Left forelimb (tissue), 1 donor: ENCODE measurements at regions not wholly inside any gene's neighbourhood (a gene's known extent, or its start where the extent isn't known, plus 50 kb on each side); places are given as distances from the start of the nearest gene placed in this dataset.

Experiments used
- DNase-seq: peaks from one replicate; pipeline ENCODE4 v3.0.0-alpha.2; 2018; ENCODE audit warnings: low spot score

DNA sequence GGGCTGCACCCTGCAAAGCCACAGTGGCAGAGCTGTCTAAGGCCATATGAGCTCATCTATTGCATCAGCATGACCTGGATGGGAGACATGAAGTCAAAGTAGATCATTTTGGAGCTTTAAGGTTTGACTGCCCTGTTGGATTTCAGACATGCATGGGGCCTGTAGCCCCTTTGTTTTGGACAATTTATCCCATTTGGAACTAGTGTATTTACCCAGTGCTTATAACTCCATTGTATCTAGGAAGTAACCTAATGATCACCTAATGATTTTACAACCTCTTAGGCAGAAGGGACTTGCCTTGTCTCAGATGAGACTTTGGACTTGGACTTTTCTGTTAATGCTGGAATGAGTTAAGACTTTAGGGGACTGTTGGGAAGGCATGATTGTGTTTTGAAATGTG lies 575.4 kb downstream of the EPM2A start:
- no peak for DNase-seq

DNA sequence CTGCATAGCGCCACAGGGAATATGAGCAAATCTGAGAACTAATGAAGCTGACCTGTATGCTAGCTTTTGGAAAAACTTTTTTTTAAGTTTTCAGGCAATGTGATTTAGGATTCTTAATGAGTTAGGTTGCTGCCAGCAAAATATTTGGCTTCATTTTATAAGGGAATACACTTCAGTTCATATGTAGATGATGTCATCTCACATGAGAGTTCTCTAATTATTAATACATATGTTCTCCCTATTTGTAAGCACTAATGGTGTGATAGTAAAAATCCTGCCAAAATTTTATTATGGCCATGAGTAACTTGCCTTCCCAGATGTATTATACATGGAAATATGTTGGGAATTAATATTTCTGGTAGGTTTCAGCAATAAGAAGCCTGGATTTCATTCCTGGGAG lies 573.8 kb downstream of the EPM2A start:
- DNase-seq = no peak

DNA sequence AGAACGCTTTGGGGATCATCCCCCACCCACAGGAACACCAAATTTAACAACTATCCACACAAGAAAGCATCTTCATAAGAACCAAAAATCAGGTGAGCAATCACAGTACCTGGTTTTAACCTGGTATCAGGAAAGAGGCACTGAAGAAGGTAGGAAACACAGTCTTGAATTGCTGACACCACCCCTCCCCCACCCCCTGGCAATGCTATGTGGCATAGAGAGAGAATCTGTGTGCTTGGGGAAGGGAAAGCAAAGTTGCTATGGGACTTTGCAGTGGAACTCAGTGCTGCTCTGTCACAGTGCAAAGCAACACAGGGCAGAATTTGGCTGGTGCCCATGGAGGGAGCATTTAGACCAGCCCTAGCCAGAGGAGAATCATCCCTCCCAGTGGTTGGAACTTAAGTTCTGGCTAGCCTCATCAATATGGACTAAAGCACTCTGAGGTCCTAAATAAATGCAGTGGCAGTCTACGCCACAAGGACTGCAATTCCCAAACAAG lies 565.5 kb downstream of the EPM2A start:
- no peak for DNase-seq

DNA sequence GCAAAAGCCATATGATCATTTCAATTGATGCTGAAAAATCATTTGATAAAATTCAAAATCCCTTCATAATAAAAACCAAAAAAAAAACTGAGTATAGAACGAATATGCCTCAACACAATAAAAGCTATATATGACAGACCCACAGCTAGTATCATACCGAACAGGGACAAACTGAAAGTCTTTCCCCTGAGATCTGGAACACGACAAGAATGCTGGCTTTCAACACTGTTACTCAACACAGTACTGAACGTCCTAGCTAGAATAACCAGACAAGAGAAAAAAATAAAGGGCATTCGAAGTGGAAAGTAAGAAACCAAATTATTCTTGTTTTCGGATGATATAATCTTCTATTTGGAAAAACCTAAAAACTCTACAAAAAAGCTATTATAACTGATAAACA lies 559.9 kb downstream of the EPM2A start:
- no peak for DNase-seq

DNA sequence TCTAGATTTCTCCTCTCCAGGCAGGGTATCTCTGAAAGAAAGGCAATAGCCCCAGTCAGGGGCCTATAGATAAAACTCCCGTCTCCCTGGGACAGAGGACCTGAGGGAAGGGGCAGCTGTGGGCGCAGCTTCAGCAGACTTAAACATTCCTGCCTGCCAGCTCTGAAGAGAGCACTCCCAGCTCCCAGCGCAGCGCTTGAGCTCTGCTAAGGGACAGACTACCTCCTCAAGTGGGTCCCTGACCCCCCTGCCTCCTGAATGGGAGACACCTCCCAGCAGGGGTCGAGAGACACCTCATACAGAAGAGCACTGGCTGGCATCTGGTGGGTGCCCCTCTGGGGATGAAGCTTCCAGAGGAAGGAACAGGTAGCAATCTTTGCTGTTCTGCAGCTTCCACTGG lies 556.9 kb downstream of the EPM2A start:
- DNase-seq = no peak

DNA sequence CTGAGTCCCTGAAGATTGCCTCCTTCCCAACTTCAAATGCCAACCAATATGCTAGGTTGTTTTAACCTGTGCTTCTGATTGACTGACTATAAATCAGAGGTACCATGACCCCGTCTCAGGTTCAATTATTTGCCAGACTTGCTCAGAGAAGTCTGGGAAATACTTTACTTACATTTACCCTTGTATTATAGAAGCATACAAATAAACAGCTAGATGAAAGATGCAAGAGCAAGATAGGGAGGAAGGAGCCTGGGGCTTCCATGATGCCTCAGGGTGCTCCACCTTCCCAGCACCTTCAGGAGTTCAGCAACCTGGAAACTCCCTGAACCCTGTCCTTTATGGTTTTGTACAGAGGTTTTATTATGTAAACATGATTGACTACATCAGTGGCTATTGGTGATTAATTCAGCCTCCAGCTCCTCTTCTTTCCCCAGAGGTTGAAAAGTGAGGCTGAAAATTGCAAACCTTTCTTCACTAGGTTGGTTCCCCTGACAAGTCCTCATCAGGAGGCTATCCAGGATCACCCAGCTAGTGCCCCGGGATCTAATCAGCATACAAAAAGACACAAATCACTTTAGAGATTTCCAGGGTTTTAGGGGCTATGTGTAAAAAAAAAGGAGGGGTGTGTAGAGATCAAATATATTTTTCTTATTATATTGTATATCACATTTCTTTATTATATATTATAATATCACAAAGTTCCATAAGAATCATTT lies 547.7 kb downstream of the EPM2A start:
- DNase-seq = no peak

DNA sequence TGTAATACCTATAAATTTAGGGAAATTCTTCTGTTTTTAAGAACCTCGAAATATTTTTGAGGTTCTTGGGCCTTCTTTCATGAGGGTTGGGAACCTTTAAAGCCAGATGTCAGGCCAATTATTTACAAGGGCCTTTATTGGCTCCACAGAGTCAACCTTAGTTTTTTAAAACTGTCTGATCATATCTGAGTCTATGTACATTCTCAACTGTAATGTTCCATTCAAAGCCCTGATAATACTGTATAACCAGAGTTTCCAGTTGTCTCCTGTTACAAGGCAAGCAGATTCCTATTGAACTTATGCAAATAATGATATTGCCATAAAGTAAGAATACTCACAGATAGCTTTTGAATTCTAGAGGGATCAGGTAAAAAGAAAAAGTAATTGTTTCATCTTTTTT lies 545.5 kb downstream of the EPM2A start:
- DNase-seq = no peak

DNA sequence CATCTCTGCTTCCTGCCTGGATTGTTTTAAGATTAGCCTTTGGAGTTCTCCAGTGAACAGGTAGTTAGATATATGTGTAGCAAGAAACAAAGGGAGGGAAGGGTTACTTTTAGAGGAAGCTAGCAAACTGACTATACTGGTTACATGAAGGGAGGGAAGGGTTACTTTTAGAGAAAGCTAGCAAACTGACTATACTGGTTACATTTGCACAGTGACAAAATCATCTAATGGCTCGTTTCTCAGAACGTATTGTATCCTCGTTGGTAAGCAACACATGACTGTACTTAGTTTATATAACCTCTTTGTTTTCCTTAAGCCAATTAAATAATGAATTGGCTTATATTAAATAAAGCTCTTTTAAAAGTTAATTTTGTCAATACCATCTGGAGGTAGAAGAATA lies 540.9 kb downstream of the EPM2A start:
- no peak for DNase-seq

DNA sequence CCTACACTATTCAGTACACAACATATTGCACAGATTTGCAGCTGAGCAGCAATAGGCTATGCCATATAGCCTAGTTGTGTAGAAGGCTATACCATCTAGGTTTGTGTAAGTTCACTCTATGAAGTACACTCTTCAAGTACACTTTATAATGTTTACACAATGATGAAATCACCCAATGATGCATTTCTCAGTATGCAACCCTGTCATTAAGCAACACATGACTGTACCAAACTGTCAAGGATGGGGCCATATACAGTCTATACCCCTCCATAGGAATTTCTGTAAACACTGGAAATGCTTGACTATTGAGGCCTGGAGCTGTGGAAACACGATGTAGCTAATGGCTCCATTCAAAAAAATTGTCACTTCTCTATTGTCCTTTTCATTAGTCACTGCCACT lies 535.4 kb downstream of the EPM2A start:
- no peak for DNase-seq

DNA sequence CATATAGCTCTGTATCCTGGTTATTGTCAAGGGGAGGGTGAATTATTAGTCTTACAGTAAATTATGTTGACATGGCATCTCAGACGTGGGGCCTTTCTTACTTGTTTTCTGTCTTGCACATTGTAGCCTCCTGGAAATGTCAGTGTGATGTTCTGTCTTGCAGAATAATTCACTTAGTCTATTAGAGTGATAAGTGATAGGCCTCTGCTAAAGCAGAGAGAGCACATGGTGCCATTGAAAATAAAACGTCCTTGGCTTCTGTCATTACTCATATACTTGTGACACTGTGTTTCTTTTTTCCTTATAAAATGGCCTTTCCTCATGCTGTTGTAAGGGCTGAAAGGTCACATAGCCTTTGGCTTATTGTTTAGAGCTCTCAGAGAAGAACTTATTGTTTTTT lies 531.0 kb downstream of the EPM2A start:
- no peak for DNase-seq

DNA sequence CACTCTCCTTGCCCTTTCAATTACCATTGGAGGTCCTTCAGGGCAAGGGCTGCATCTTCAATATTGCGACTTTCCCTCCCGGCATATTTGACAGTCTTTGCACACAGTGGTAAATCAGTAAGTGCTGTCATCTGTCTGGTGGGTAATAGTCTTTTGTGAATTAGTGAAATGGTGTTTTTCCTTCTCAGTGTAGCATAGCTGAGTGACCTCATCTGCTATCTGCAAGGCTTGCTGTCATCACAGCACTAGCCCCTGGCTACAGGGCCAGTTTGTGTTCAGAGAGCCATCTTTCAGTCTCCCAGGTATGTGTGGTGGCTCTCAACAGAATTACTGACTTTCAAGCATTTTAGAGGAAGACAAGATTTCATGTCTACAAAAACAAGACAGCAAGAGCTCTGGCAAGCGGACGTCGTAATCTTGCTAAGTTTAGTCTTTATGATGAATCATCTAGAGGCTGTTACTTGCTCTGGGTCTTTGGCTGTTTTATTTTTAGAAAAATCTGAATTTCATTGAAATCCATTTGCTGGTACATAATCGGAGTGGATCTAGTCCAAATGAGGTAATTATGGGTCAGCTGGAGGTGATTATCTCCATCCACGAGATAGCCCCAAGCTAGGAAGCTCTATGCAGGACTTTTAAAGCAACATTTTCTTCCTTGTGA lies 528.9 kb downstream of the EPM2A start:
- DNase-seq = no peak

DNA sequence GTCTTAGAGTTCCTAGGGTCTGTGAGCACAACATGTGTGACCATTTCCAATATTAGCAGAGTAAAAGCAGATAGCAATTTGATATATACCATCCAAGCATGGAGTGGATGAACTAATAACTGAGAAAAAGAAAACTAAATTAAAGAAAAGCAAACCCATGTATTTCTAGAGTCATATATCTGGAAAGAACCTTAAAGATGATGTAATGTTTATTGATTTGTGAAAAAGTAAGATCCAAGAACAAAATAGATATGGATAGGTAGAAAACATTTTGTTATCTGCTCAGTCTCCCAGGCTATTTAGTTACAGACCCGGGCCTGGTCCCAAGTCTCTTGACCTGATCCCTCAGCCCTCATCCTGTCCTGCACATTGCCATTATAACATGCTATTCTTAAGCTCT lies 526.8 kb downstream of the EPM2A start:
- DNase-seq = no peak

DNA sequence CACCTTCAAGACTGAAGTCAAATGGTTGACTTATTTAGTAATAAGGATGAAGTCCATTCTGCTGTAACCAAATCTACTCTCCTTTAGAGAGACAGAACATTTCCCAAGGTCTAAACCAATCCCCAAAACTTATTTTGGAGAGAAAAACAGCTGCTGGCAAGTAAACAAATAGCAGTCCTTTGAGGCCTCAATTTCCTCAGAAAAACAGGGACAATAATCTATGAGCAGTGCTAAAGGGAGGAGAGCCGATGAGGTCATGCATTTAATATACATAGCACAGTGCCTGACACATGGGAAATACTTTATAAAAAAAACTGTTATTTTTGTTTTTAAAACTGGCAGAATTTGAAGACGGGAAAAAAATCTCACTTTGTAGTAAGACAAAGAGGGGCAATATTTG lies 526.0 kb downstream of the EPM2A start:
- no peak for DNase-seq

DNA sequence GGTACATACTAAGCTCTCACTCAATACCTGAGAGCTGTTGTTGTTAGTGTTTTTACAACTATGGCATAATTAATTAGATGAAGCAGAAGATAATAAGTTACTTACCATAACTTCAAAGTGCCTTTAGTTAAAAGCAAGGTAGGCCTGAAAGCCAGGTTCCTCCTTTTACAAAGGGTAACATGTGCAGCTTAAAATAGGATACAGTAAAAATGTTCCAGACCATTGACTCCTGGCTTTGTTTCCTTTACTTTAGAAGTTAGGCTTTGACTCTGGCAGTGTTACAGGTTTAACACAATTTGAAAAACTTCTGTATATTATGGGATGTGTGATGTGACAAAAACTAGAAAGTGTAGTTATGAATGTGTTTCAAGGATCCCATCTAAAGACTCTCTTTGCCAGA lies 522.5 kb downstream of the EPM2A start:
- no peak for DNase-seq

DNA sequence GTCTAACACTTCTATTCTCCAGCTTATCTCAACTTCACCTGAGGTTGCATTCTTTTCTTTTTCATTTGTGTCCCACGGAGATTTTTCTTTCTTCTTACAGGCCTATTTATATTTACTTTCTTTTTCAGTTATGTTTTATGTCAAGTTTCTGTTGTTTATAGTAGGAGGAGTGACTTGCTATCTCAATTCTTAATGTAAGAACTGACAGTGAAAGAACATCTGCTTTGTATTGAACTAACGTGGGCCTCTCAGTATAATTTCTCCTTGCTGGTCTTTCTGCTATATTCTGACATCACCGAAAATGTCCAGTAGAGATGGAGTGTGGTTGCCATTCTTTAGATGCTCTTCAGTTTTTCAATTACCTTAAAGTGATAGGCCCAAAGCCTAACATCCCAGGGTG lies 521.7 kb downstream of the EPM2A start:
- DNase-seq = no peak

DNA sequence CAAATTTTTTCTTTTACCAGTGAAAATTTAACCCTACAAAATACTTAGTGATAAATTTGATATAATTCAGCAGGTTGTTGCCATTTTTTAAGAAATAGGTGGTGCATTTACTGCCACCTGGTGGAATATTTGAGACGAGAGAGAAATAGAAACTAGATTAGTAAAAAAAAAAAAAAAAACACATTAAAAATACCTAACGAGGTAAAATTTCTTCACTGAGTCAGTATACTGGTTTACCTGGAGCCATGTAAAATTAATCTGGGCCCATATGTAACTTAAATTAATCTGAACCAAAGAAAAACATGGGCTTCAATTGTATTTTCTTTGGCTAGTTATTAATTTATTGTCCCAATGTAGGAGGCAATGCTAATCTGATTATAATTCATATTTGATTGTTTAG lies 520.8 kb downstream of the EPM2A start:
- DNase-seq = no peak

DNA sequence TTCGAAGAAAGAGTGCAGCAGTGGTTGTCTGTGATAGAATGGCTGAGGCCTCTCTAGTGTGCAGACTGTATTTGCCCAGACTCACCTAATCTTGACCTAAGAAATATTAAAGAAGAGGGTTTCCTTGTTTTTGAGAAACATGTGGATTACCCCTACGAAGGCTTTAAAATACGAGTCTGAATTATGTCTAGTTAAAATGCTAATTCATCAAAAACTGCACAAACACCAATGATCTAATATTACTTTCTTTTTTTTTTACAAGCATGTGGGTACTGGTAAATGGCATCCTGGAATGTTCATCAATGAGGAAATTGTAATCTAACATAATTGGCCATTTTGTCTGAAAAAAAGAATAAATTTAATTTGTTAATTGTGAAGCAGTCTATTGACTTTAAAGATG lies 510.9 kb downstream of the EPM2A start:
- DNase-seq = no peak

DNA sequence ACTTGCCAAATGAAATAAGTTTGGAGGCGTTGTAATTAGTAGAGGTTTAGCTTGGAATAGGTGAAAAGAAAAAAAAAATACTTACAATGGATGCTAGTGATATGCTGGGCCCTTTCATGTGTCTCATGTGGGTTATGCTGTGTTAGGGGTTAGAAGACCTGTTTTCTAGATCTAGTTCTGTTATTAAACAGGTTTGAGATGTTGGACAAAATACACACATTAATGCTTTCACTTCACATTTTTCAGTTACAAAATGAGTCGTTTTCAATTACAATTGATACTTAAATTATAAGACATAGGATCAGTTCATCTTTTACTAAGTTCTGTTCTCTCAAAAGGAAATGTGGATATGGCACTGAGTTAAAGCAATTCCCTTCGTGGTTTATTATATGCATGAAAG lies 509.8 kb downstream of the EPM2A start:
- DNase-seq = no peak

DNA sequence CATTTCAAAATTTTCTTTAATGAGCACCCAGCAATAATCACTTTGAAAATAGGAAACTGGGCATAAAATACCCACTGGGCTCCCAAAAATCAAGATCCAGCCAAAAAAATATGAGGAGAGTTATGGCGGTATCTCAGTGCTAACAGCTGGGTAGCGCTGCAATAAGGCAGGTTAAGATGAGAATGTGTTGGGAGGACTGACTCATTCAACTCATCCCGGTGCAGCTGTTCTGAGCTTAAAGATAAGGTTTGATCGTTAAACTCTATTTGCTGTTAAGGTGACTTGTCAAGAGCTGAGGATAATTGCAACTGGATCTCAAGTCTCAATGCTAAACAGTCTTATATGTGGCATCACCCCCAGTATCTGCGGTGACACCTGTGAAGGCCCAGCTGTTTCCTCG lies 507.7 kb downstream of the EPM2A start:
- DNase-seq = no peak

DNA sequence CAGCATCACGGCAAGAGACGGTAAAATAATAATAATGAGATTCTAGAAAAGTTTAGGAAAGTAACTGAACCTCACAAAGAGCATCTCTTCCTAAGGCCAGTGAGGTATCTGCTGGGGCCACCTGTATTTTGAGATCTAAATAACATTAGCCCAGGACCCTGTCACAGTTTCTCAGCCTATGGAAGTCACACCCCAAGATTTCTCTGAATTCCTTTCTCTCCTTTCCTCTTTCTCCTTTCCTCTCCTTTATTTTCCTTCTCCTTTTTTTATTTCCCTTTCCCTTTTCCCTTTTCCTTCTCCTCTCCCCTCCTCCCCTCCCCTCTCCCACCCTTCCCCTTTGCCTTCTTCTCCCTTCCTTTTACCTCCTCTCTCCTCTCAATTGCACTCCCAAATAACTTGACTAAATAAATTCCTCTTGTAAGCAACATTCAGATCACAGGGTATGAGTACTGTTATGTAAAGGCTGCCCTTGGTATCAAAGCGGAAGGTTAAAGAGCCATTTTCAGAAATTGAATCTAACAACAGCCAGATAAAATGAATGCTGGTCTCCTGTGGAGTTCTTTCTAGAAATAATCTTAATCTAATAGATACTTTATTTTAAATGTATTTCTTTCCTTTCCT lies 506.2 kb downstream of the EPM2A start:
- no peak for DNase-seq

DNA sequence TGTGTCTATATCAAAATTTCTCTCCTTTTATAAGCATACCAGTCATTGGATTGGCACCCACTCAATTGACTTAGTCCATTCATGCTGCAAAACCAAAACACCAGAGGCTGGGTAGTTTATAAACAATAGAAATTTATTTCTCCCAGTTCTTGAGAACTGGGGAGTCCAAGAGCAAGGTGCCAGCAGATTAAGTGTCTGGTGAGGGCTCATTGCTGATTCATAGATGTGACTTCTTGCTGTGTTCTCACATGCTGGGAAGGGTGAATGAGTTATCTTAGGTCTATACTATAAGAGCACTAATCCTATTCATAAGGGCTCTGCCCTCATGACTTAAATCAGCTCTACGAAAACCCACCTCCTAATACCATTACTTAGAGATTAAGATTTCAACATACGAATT lies 501.4 kb downstream of the EPM2A start:
- no peak for DNase-seq

DNA sequence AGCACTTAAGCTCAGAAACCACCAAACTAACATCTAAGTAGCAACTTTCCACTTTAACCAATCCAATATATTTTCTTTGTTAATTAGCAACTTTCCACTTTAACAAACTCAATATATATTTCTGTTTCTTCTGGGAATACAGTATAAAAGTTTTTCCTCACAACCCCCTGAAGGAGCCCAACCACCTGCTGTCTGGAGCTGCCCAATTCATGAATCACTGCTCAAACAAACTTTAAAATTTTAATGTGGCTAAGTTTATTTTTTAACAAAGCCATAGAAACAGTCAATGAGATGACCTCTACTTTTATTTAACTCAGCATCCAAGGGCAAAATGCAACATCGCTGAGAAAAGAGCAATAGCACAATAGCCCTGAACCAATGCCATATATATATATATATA lies 500.1 kb downstream of the EPM2A start:
- no peak for DNase-seq

DNA sequence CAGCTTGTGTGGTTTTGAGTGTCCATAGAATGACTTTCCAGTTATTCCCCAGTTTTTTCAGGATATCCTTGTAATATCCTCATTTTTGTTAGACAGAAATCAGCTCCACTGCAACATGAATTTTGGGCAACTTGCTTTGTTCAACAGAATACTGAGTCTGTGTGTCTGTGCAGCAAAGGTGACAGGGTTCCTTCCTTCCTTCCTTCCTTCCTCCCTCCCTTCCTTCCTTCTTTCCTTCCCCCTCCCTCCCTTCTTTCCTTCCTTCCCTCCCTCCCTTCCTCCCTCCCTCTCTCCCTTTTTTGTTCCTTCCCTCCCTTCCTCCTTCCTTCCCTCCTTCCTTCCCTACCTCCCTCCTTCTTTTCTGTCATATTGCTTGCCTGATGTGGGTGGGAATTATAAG lies 496.5 kb downstream of the EPM2A start:
- no peak for DNase-seq

DNA sequence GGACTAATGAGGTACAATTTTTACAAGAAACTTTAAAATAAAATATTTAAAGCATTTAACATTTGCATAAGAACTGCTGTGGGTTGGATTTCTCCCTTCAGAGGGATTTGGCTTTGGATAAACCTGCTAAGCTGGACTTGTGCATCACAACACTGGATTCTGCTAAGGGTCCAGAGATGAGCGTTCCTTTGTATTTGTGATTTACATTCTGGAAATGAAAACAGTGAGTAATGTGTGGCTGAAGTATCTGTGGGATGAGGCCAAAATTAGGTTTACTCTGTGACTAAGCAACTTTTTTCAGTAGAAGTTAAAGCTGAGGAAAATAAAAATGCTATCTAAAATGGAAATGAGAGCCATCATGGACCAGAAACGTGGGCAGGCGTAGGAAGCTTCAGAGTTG lies 494.3 kb downstream of the EPM2A start:
- DNase-seq = no peak
